GM23338 (cell line): ENCODE measurements at regions not wholly inside any gene's neighbourhood (a gene's known extent, or its start where the extent isn't known, plus 50 kb on each side); places are given as distances from the start of the nearest gene placed in this dataset.

ENCODE experiments used
- ATAC-seq: fragments of 200-7000 bp; cut with Tn5 transposase; 3 replicates; pipeline ENCODE4 v1.9.1; 2020
- DNase-seq: peaks from one replicate; pipeline ENCODE4 v3.0.0-alpha.2; 2015; ENCODE audit warnings: low spot score
- H2AFZ ChIP-seq: fragments of 200-600 bp; sonication (generic); 2 replicates; pipeline ENCODE4 v1.8.0; 2016; ENCODE audit warnings: antibody characterized with exemption, mild to moderate bottlenecking, moderate library complexity
- H3F3A ChIP-seq: fragments of 200-600 bp; sonication (generic); replicated peaks from 2 replicates; pipeline ENCODE4 v1.8.0; 2017; ENCODE audit warnings: antibody characterized with exemption, mixed run types, low read depth
- H3K27ac ChIP-seq: fragments of 200-600 bp; sonication (generic); 2 replicates; pipeline ENCODE4 v1.6.1; 2016; ENCODE audit warnings: low read depth
- H3K27me3 ChIP-seq: fragments of 200-600 bp; sonication (generic); 2 replicates; pipeline ENCODE4 v1.8.0; 2016; ENCODE audit warnings: mild to moderate bottlenecking, mixed run types, moderate library complexity; ENCODE audit not compliant: insufficient read depth
- H3K36me3 ChIP-seq: fragments of 200-600 bp; sonication (generic); 2 replicates; pipeline ENCODE4 v1.8.0; 2016; ENCODE audit warnings: mild to moderate bottlenecking; ENCODE audit not compliant: insufficient read depth
- H3K4me1 ChIP-seq: fragments of 200-600 bp; sonication (generic); 2 replicates; pipeline ENCODE4 v1.8.0; 2016; ENCODE audit warnings: mild to moderate bottlenecking, moderate library complexity; ENCODE audit not compliant: insufficient read depth
- H3K4me2 ChIP-seq: fragments of 200-600 bp; sonication (generic); 2 replicates; pipeline ENCODE4 v1.7.1; 2017; ENCODE audit warnings: mixed run types
- H3K4me3 ChIP-seq: fragments of 200-600 bp; sonication (generic); 2 replicates; pipeline ENCODE4 v1.6.1; 2016; ENCODE audit warnings: mixed run types
- H3K79me2 ChIP-seq: fragments of 200-600 bp; sonication (generic); replicated peaks from 2 replicates; pipeline ENCODE4 v1.8.0; 2017; ENCODE audit warnings: mild to moderate bottlenecking; ENCODE audit not compliant: insufficient read depth
- H3K9me2 ChIP-seq: fragments of 200-600 bp; sonication (generic); 2 replicates; pipeline ENCODE4 v1.8.0; 2017; ENCODE audit not compliant: insufficient read depth
- H4K20me1 ChIP-seq: fragments of 200-600 bp; sonication (generic); replicated peaks from 2 replicates; pipeline ENCODE4 v1.8.0; 2017; ENCODE audit warnings: mild to moderate bottlenecking; ENCODE audit not compliant: insufficient read depth
- H3K27ac Mint-ChIP-seq: 2 replicates; pipeline ENCODE4 v1.8.0; 2020; ENCODE audit warnings: inconsistent platforms, mild to moderate bottlenecking, moderate library complexity, mixed read lengths
- H3K27me3 Mint-ChIP-seq: 3 replicates; pipeline ENCODE4 v1.8.0; 2022; ENCODE audit warnings: low read depth, mild to moderate bottlenecking, moderate library complexity, mixed read lengths, inconsistent platforms; ENCODE audit not compliant: insufficient read depth, poor library complexity
- H3K36me3 Mint-ChIP-seq: 3 replicates; pipeline ENCODE4 v1.8.0; 2021; ENCODE audit warnings: low read depth, mild to moderate bottlenecking, inconsistent platforms, moderate library complexity, mixed read lengths
- H3K4me1 Mint-ChIP-seq: 3 replicates; pipeline ENCODE4 v1.8.0; 2020; ENCODE audit warnings: mild to moderate bottlenecking, inconsistent platforms, mixed read lengths
- H3K4me3 Mint-ChIP-seq: 3 replicates; pipeline ENCODE4 v1.8.0; 2021; ENCODE audit warnings: moderate library complexity, mild to moderate bottlenecking, inconsistent platforms, mixed read lengths
- H3K9me3 Mint-ChIP-seq: 3 replicates; pipeline ENCODE4 v1.8.0; 2020; ENCODE audit warnings: moderate library complexity, mild to moderate bottlenecking, inconsistent platforms, mixed read lengths
- CTCF ChIP-seq, 2 experiments: fragments of 200-600 bp in 1 of 2; sonication (generic) in 1 of 2; conservative IDR thresholded peaks; 2 replicates each; pipeline versions ENCODE4 v1.5.1 to v1.6.1; 2016 to 2017; ENCODE audit warnings: antibody characterized with exemption in 2 of 2, low read depth in 2 of 2, mild to moderate bottlenecking in 2 of 2, moderate library complexity in 1 of 2
- JUNB ChIP-seq: IDR thresholded peaks from one replicate; pipeline ENCODE4 v1.6.1; 2016; ENCODE audit warnings: antibody characterized with exemption; ENCODE audit not compliant: unreplicated experiment
- NANOG ChIP-seq: IDR thresholded peaks from 2 replicates; pipeline ENCODE4 v1.6.1; 2016; ENCODE audit warnings: antibody characterized with exemption, borderline replicate concordance
- POLR2AphosphoS5 ChIP-seq: IDR thresholded peaks from 2 replicates; pipeline ENCODE4 v1.6.1; 2016; ENCODE audit warnings: antibody characterized with exemption, low read depth
- STAT1 ChIP-seq: IDR thresholded peaks from one replicate; pipeline ENCODE4 v1.6.1; 2016; ENCODE audit warnings: antibody characterized with exemption; ENCODE audit not compliant: unreplicated experiment
- ZNF114 ChIP-seq: fragments of 250-450 bp; sonication (Bioruptor Pico); IDR thresholded peaks from 2 replicates; pipeline ENCODE4 v1.5.0; 2020; ENCODE audit warnings: mild to moderate bottlenecking, moderate library complexity
- ZNF331 ChIP-seq: fragments of 250-450 bp; sonication (Bioruptor Pico); IDR thresholded peaks from 2 replicates; pipeline ENCODE4 v1.5.0; 2020; ENCODE audit warnings: low read depth, mild to moderate bottlenecking, moderate library complexity
- TF ChIP-seq, protein P1 (sequence below): IDR thresholded peaks from one replicate; pipeline ENCODE4 v1.6.1; 2018; ENCODE audit warnings: antibody characterized with exemption; ENCODE audit not compliant: unreplicated experiment
- TF ChIP-seq, protein P2 (sequence below): IDR thresholded peaks from 2 replicates; pipeline ENCODE4 v1.6.1; 2016; ENCODE audit warnings: antibody characterized with exemption

- Mint-ChIP-seq H3K27ac (no peak overlapping the region), H3K4me1 (peaks cover 3% of the 10 kb centered on the region; the same call in 2 of the 3 replicates), H3K9me3 (no peaks in the 10 kb centered on the region), H3K36me3 (no peaks in the 10 kb centered on the region), H3K4me3 (no peak overlapping the region), H3K27me3 (peaks cover 13% of the 10 kb centered on the region)
- Histone ChIP-seq H3K4me2 (no peak overlapping the region), H2AFZ (no peak overlapping the region), H3K27me3 (no peaks in the 10 kb centered on the region), H3K79me2 (no peaks in the 10 kb centered on the region), H3K4me1 (no peaks in the 10 kb centered on the region), H3F3A (no peaks in the 10 kb centered on the region), H3K36me3 (no peaks in the 10 kb centered on the region), H3K4me3 (no peak overlapping the region), H3K27ac (no peak overlapping the region), H4K20me1 (no peaks in the 10 kb centered on the region), H3K9me2 (no peaks in the 10 kb centered on the region)
- DNase-seq = no peak
- TF ChIP-seq, protein P1, sequence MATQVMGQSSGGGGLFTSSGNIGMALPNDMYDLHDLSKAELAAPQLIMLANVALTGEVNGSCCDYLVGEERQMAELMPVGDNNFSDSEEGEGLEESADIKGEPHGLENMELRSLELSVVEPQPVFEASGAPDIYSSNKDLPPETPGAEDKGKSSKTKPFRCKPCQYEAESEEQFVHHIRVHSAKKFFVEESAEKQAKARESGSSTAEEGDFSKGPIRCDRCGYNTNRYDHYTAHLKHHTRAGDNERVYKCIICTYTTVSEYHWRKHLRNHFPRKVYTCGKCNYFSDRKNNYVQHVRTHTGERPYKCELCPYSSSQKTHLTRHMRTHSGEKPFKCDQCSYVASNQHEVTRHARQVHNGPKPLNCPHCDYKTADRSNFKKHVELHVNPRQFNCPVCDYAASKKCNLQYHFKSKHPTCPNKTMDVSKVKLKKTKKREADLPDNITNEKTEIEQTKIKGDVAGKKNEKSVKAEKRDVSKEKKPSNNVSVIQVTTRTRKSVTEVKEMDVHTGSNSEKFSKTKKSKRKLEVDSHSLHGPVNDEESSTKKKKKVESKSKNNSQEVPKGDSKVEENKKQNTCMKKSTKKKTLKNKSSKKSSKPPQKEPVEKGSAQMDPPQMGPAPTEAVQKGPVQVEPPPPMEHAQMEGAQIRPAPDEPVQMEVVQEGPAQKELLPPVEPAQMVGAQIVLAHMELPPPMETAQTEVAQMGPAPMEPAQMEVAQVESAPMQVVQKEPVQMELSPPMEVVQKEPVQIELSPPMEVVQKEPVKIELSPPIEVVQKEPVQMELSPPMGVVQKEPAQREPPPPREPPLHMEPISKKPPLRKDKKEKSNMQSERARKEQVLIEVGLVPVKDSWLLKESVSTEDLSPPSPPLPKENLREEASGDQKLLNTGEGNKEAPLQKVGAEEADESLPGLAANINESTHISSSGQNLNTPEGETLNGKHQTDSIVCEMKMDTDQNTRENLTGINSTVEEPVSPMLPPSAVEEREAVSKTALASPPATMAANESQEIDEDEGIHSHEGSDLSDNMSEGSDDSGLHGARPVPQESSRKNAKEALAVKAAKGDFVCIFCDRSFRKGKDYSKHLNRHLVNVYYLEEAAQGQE = no peak
- TF ChIP-seq NANOG = no peak
- ATAC-seq = no peak
These were observed 132.9 kb upstream of the NKX1-1 start for GRCh38 chr4:1538941-1539772.

- Mint-ChIP-seq H3K9me3 (no peaks in the 10 kb centered on the region), H3K4me1 (peaks cover 3% of the 10 kb centered on the region; the same call in 2 of the 3 replicates), H3K4me3 (no peak overlapping the region), H3K27me3 (peaks cover 14% of the 10 kb centered on the region), H3K36me3 (no peaks in the 10 kb centered on the region), H3K27ac (no peak overlapping the region)
- Histone ChIP-seq H3K4me3 (no peak overlapping the region), H3K36me3 (no peaks in the 10 kb centered on the region), H2AFZ (no peak overlapping the region), H3K4me2 (no peak overlapping the region), H3F3A (no peaks in the 10 kb centered on the region), H3K4me1 (no peaks in the 10 kb centered on the region), H3K79me2 (no peaks in the 10 kb centered on the region), H3K9me2 (no peaks in the 10 kb centered on the region), H4K20me1 (no peaks in the 10 kb centered on the region), H3K27ac (no peak overlapping the region), H3K27me3 (no peaks in the 10 kb centered on the region)
- DNase-seq (no peak), ATAC-seq (no peak)
- TF ChIP-seq STAT1 (no peak), POLR2AphosphoS5 (no peak), ZNF114 (CRISPR knock-in tag) (no peak), CTCF (conservative IDR thresholded peaks at IDR 0.05; ENCODE audit: low read depth in 2 of 2) (no peak), NANOG (no peak), ZNF331 (no peak), JUNB (no peak)
- TF ChIP-seq, protein P2, sequence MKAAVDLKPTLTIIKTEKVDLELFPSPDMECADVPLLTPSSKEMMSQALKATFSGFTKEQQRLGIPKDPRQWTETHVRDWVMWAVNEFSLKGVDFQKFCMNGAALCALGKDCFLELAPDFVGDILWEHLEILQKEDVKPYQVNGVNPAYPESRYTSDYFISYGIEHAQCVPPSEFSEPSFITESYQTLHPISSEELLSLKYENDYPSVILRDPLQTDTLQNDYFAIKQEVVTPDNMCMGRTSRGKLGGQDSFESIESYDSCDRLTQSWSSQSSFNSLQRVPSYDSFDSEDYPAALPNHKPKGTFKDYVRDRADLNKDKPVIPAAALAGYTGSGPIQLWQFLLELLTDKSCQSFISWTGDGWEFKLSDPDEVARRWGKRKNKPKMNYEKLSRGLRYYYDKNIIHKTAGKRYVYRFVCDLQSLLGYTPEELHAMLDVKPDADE = no peak
These were observed 131.8 kb upstream of the NKX1-1 start for GRCh38 chr4:1538096-1538410.
